Osteocyte (in vitro differentiated cells): ENCODE measurements at regions not wholly inside any gene's neighbourhood (a gene's known extent, or its start where the extent isn't known, plus 50 kb on each side); places are given as distances from the start of the nearest gene placed in this dataset.
A peak's percentile ranks its signal among the peaks of the same experiment; 100 is the strongest.

Experiments used
- DNase-seq: peaks from one replicate; pipeline ENCODE4 v3.0.0; 2021; ENCODE audit warnings: mixed read lengths; ENCODE audit not compliant: unreplicated experiment; ENCODE audit errors: extremely low spot score
- H3K27ac Mint-ChIP-seq: one replicate; pipeline ENCODE4 v1.8.0; 2021; ENCODE audit warnings: mild to moderate bottlenecking, mixed read lengths; ENCODE audit not compliant: unreplicated experiment
- H3K27me3 Mint-ChIP-seq: one replicate; pipeline ENCODE4 v1.8.0; 2021; ENCODE audit warnings: mixed read lengths; ENCODE audit not compliant: unreplicated experiment
- H3K36me3 Mint-ChIP-seq: one replicate; pipeline ENCODE4 v1.8.0; 2021; ENCODE audit warnings: mixed read lengths; ENCODE audit not compliant: unreplicated experiment
- H3K4me1 Mint-ChIP-seq: one replicate; pipeline ENCODE4 v1.8.0; 2021; ENCODE audit warnings: mixed read lengths; ENCODE audit not compliant: unreplicated experiment
- H3K4me3 Mint-ChIP-seq: one replicate; pipeline ENCODE4 v1.8.0; 2021; ENCODE audit warnings: mild to moderate bottlenecking, moderate library complexity, mixed read lengths; ENCODE audit not compliant: unreplicated experiment
- H3K9me3 Mint-ChIP-seq: one replicate; pipeline ENCODE4 v1.8.0; 2021; ENCODE audit warnings: mixed read lengths; ENCODE audit not compliant: unreplicated experiment
- TF ChIP-seq, protein P1 (sequence below): fragments of 200-600 bp; sonication (generic); IDR thresholded peaks from 2 replicates; pipeline ENCODE4 v1.5.0; 2021; ENCODE audit warnings: antibody characterized with exemption, mild to moderate bottlenecking, moderate library complexity

DNA sequence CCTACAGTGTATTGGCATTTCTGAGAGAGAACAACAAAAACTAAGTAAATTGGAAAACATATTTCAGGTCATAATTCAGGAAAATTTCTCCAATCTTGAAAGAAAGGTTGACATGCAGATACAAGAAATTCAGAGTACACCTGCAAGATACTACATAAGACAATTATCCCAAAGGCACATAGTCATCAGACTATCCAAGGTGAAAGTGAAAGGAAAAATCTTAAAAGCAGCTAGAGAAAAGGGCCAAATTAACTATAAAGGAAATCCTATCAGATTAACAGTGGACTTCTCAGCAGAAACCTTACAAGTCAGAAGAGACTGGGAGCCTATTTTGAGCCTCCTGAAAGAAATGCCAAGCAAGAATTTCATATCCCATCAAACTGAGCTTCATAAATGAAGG, 449.0 kb upstream of the MMADHC start:
- peaks cover 4% of the 10 kb centered on the region for H3K9me3 Mint-ChIP-seq
- DNase-seq = no peak
- no peak overlapping the region for H3K27ac Mint-ChIP-seq
- no peaks in the 10 kb centered on the region for H3K27me3 Mint-ChIP-seq
- H3K4me1 Mint-ChIP-seq = peaks cover 3% of the 10 kb centered on the region
- H3K36me3 Mint-ChIP-seq = no peaks in the 10 kb centered on the region
- TF ChIP-seq, protein P1, sequence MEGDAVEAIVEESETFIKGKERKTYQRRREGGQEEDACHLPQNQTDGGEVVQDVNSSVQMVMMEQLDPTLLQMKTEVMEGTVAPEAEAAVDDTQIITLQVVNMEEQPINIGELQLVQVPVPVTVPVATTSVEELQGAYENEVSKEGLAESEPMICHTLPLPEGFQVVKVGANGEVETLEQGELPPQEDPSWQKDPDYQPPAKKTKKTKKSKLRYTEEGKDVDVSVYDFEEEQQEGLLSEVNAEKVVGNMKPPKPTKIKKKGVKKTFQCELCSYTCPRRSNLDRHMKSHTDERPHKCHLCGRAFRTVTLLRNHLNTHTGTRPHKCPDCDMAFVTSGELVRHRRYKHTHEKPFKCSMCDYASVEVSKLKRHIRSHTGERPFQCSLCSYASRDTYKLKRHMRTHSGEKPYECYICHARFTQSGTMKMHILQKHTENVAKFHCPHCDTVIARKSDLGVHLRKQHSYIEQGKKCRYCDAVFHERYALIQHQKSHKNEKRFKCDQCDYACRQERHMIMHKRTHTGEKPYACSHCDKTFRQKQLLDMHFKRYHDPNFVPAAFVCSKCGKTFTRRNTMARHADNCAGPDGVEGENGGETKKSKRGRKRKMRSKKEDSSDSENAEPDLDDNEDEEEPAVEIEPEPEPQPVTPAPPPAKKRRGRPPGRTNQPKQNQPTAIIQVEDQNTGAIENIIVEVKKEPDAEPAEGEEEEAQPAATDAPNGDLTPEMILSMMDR = no peak
- H3K4me3 Mint-ChIP-seq = no peak overlapping the region

DNA sequence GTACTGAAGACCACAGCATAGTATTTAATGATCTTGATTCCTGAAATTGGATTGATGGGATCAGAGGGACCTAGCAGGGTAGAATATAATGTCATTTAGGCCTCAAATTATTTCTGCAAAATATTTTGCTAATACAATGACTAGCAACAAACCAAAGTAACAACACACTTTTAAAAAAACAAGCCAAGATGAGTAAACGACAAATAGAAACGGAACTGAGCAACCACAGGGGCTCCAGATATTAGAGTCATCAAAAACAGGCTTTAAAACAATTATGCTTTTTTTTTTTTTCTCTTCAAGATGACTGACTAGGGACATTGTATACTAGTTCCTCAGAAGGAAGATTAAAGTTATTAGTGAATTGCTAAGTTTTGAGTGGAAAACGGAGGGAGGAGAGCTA, 447.1 kb upstream of the MMADHC start:
- Mint-ChIP-seq H3K27me3 (no peaks in the 10 kb centered on the region), H3K9me3 (peaks cover 4% of the 10 kb centered on the region), H3K4me1 (peaks cover 17% of the 10 kb centered on the region), H3K4me3 (no peak overlapping the region), H3K36me3 (no peaks in the 10 kb centered on the region), H3K27ac (no peak overlapping the region)
- TF ChIP-seq, protein P1 = no peak
- DNase-seq = no peak

DNA sequence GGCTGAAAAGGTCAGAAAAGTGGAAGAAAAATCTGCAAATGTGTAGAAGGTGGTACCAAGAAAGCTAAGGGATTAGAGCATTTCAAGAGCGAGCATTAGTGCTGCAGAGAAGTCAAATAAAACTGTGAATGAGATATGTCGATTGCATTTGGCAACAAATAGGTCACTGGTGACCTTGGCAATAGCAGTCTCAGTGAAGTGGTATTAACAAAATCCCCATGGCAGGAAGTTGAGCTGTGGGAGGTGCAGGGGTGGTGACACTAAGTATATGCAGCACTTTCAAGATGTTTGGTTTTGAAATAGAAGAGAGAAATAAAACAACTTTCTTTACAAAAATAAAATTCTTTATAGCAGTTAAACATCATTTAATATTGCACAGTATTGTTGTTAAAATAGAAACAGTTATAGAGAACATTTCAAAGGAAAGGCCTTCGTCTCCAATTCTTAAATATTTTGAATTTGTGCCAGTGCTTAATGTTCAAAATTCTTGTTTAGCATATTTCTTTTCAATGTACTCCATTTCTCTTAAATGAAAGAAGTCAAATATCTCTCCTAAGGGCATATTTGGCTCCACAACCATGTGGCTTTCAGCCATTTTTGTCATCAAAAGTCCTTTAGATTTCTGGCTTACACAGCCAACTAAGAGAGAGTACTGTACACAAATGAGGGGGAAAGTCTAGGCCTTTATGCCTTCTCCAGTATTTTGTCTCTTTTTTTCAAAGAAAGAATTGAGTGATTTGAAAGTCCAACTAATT, 443.0 kb upstream of the MMADHC start:
- Mint-ChIP-seq H3K27ac (peak overlapping the region; percentile 66), H3K9me3 (no peaks in the 10 kb centered on the region), H3K4me3 (no peak overlapping the region), H3K36me3 (no peaks in the 10 kb centered on the region), H3K4me1 (peaks cover 21% of the 10 kb centered on the region), H3K27me3 (no peaks in the 10 kb centered on the region)
- TF ChIP-seq, protein P1 = no peak
- no peak for DNase-seq

DNA sequence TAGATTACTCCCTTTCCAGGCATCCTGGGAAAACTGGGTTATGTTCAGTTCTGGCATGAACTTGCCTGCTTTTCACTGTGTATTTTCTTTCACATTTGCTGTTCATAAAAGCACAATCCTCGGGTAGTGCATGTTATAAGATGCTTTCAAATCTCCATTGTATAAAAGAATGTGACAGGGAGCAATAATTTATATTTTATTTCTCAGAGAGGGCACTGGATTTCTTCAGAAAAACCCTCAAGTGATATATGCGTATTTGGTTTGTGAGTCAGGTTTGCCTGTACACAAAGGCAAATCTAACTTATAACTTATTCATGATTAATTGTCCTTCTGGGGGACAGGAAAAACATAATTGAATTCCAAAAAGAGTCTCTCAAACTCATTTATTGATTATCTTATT, 440.7 kb upstream of the MMADHC start:
- TF ChIP-seq, protein P1 = no peak
- Mint-ChIP-seq H3K9me3 (no peaks in the 10 kb centered on the region), H3K4me3 (no peak overlapping the region), H3K27me3 (no peaks in the 10 kb centered on the region), H3K4me1 (peaks cover 21% of the 10 kb centered on the region), H3K27ac (no peak overlapping the region), H3K36me3 (no peaks in the 10 kb centered on the region)
- no peak for DNase-seq

DNA sequence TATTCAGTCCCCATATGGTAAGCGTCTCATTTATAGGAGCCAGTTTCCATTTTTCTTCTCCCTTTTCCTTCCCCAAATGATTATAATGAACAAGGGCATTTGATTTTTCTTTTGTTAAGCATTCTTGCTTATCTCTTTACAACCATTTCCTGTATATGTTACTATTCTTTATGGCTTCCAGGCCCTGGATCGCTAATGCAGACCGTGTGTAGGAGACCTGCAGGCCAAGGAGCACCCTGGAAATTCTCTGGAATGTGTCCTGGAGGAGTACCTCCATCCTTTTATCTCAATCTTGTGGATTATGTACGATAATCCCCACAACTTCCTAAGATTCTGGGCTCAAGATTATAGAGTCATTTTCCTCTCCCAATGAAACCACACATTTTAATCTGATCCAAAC, 439.6 kb upstream of the MMADHC start:
- Mint-ChIP-seq H3K27ac (no peak overlapping the region), H3K9me3 (no peaks in the 10 kb centered on the region), H3K4me3 (no peak overlapping the region), H3K27me3 (no peaks in the 10 kb centered on the region), H3K36me3 (no peaks in the 10 kb centered on the region), H3K4me1 (peaks cover 21% of the 10 kb centered on the region)
- TF ChIP-seq, protein P1 = no peak
- DNase-seq = no peak
